ENCODE measurements at regions not wholly inside any gene's neighbourhood (a gene's known extent, or its start where the extent isn't known, plus 50 kb on each side); places are given as distances from the start of the nearest gene placed in this dataset.

DNA sequence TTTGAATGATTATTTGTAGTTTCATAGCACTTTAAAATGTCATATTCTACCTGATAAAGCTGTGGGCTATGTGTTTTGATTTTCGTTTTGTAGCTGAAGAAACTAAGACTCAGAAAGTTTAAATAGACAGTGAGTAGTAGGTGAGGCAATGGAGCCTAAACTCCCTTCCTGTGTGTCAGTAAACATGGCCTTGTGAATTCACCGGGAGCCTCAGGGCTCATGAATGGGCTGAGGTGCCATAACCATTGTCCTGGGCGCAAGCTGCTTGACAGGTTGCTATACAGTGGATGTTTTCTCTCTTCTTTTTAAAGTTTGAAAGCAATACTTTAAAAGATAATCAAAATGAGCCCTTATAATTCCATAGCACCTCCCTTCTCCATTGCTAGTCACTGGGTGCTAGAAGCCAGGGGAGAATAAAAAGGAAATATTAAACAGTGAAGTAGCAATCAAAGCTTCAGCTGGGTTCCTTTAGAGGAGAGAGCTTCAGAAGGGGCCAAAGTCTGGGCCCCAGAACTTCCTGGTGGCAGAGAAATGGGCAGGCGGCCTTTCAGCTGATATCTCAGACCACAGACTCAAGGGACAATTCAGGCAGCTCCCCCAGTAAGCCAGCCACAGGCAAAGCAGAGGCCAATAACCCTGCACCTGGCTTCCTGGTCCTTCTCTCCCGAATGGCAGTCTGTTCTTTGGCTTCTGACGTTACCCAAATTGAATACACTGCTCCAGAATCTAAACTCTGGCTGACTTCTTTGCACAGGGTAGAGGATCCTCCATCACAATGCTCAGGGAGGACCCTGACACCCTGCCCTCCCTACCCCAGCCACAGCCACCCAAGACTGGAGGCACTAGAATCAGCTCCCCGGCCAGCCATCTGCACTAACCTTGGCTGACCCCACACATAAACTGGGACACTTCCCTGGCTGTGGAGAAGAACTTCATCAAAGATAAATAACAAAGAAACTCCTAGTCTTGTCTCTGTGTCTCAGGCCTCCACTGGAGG, 51.8 kb upstream of the NPAS2 start:
- no peak for DNase-seq

All from SW 1271 (cell line).